NT2/D1 (cell line): ENCODE measurements at regions not wholly inside any gene's neighbourhood (a gene's known extent, or its start where the extent isn't known, plus 50 kb on each side); places are given as distances from the start of the nearest gene placed in this dataset.

Experiments used
- YY1 ChIP-seq: IDR thresholded peaks from 2 replicates; pipeline ENCODE4 v1.6.1; 2011; ENCODE audit not compliant: insufficient read length, insufficient read depth
- ZNF274 ChIP-seq: IDR thresholded peaks from 2 replicates; pipeline ENCODE4 v1.6.1; 2011; ENCODE audit warnings: mild to moderate bottlenecking, low read depth, low read length

DNA sequence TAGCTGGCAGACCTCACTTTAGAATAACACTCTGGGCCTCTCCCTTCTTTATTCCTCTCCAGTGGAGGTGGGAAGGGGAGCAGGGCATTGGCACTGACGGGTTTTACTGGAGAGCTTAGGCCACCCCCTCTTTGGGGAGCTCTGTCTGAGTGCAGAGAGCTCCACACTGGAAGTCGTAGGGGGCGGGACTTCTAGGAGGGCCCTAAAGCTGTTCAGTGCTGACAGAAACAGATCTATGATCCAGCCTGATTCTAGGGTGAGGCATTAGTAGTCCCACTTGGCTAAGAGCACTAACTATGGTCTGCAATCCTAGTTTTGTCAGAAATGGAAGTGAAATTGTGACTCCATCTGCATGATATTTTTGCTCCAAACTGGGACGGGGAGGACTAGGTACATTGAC lies 138.7 kb downstream of the MIS18A start:
- TF ChIP-seq ZNF274 = no peak
- no peak for TF ChIP-seq YY1
